PC-3 (cell line): ENCODE measurements at regions not wholly inside any gene's neighbourhood (a gene's known extent, or its start where the extent isn't known, plus 50 kb on each side); places are given as distances from the start of the nearest gene placed in this dataset.

Experiments used
- ATAC-seq: fragments of 200-7000 bp; cut with Tn5 transposase; 2 replicates; pipeline ENCODE4 v1.9.1; 2020; ENCODE audit warnings: mild to moderate bottlenecking, moderate library complexity
- BruUV-seq: library from RNA; stranded (reverse); fragments of 400-500 nt; replicated peaks from 2 replicates; lab custom pipeline; 2021; lab: Mats Ljungman, UMichigan
- CTCF ChIA-PET: fragments of 300-600 bp; sonication (Branson Sonifier 250); formaldehyde crosslinking; loops from one replicate; lab custom pipeline; 2022; ENCODE audit warnings: antibody characterized with exemption; lab: Charles Lee
- POLR2A ChIA-PET: fragments of 300-600 bp; sonication (Branson Sonifier 250); formaldehyde crosslinking; loops from one replicate; lab custom pipeline; 2022; ENCODE audit warnings: antibody characterized with exemption; ENCODE audit not compliant: unreplicated experiment; lab: Charles Lee
- DNase-seq: peaks from one replicate; pipeline ENCODE4 v3.0.0-alpha.2; 2015
- H2AFZ ChIP-seq: fragments of 300-600 bp; sonication (generic); 2 replicates; pipeline ENCODE4 v1.6.0; 2016; ENCODE audit warnings: antibody characterized with exemption, low read length
- H3F3A ChIP-seq: fragments of 300-600 bp; sonication (generic); one replicate; pipeline ENCODE4 v1.6.0; 2017; ENCODE audit warnings: antibody characterized with exemption, low read length, control low read depth, mild to moderate bottlenecking; ENCODE audit not compliant: unreplicated experiment
- H3K27ac ChIP-seq: fragments of 300-600 bp; sonication (generic); 2 replicates; pipeline ENCODE4 v1.5.1; 2016; ENCODE audit warnings: mild to moderate bottlenecking, low read length
- H3K27me3 ChIP-seq: fragments of 300-600 bp; sonication (generic); 2 replicates; pipeline ENCODE4 v1.6.1; 2016; ENCODE audit warnings: low read length, mixed read lengths
- H3K36me3 ChIP-seq: fragments of 300-600 bp; sonication (generic); 2 replicates; pipeline ENCODE4 v1.6.1; 2016; ENCODE audit warnings: low read depth, mixed run types, low read length, mixed read lengths
- H3K4me1 ChIP-seq: fragments of 300-600 bp; sonication (generic); 2 replicates; pipeline ENCODE4 v1.5.1; 2016; ENCODE audit warnings: low read length; ENCODE audit not compliant: insufficient read depth
- H3K4me2 ChIP-seq: fragments of 300-600 bp; sonication (generic); 2 replicates; pipeline ENCODE4 v1.6.0; 2016; ENCODE audit warnings: low read length
- H3K4me3 ChIP-seq: fragments of 300-600 bp; sonication (generic); 2 replicates; pipeline ENCODE4 v1.5.1; 2016; ENCODE audit warnings: mild to moderate bottlenecking, low read length, mixed read lengths
- H3K79me2 ChIP-seq: fragments of 300-600 bp; sonication (generic); 2 replicates; pipeline ENCODE4 v1.6.1; 2017; ENCODE audit warnings: low read length, mixed read lengths
- H3K9ac ChIP-seq: fragments of 300-600 bp; sonication (generic); 2 replicates; pipeline ENCODE4 v1.6.0; 2016; ENCODE audit warnings: mild to moderate bottlenecking, low read length
- H3K9me2 ChIP-seq: fragments of 300-600 bp; sonication (generic); replicated peaks from 2 replicates; pipeline ENCODE4 v1.6.1; 2016; ENCODE audit warnings: mixed run types, low read length, mixed read lengths
- H3K9me3 ChIP-seq: fragments of 300-600 bp; sonication (generic); 2 replicates; pipeline ENCODE4 v1.6.1; 2016; ENCODE audit warnings: low read length, mixed read lengths
- H4K20me1 ChIP-seq: fragments of 300-600 bp; sonication (generic); 2 replicates; pipeline ENCODE4 v1.6.1; 2016; ENCODE audit warnings: low read length, mixed read lengths
- CTCF ChIP-seq: fragments of 300-600 bp; sonication (generic); conservative IDR thresholded peaks from 2 replicates; pipeline ENCODE4 v1.5.1; 2017; ENCODE audit warnings: antibody characterized with exemption, low read depth, mild to moderate bottlenecking, low read length
- EZH2 ChIP-seq: fragments of 300-600 bp; sonication (generic); IDR thresholded peaks from one replicate; pipeline ENCODE4 v1.6.1; 2017; ENCODE audit warnings: antibody characterized with exemption, mild to moderate bottlenecking, low read length; ENCODE audit not compliant: unreplicated experiment
- EZH2phosphoT487 ChIP-seq: fragments of 300-600 bp; sonication (generic); IDR thresholded peaks from 2 replicates; pipeline ENCODE4 v1.6.1; 2018; ENCODE audit warnings: mild to moderate bottlenecking, antibody characterized with exemption, low read length, borderline replicate concordance
- intact Hi-C: fragments of 100-400 bp; cut with micrococcal nuclease; formaldehyde crosslinking; loops from 2 replicates; pipeline ENCODE4 v1.9.0; 2023

GRCh38 chr19:28498404-28498976 is 714.5 kb downstream of the UQCRFS1 start:
- no peaks in the 10 kb centered on the region for H3K9me3 ChIP-seq
- DNase-seq (no peak), ATAC-seq (no peak)
- no TSS peak for BruUV-seq
- no peak overlapping the region for H3K9ac ChIP-seq
- H3K4me1 ChIP-seq, result no peaks in the 10 kb centered on the region
- H3K4me2 ChIP-seq, result no peak overlapping the region
- TF ChIP-seq EZH2 (no peak), EZH2phosphoT487 (no peak), CTCF (no peak)
- H3F3A ChIP-seq, result no peaks in the 10 kb centered on the region
- ChIA-PET POLR2A (no interaction called here), CTCF (no interaction called here)
- H4K20me1 ChIP-seq, result no peaks in the 10 kb centered on the region
- no peaks in the 10 kb centered on the region for H3K27me3 ChIP-seq
- no peaks in the 10 kb centered on the region for H3K9me2 ChIP-seq
- intact Hi-C loops, result no loop called here
- no peak overlapping the region for H3K4me3 ChIP-seq
- H3K79me2 ChIP-seq, result no peaks in the 10 kb centered on the region
- no peak overlapping the region for H3K27ac ChIP-seq
- H2AFZ ChIP-seq, result no peak overlapping the region
- H3K36me3 ChIP-seq, result no peaks in the 10 kb centered on the region

- DNase-seq (no peak), ATAC-seq (no peak)
- Histone ChIP-seq H3K79me2 (no peaks in the 10 kb centered on the region), H4K20me1 (no peaks in the 10 kb centered on the region), H3K4me2 (no peak overlapping the region), H2AFZ (no peak overlapping the region), H3K27ac (no peak overlapping the region), H3K9ac (no peak overlapping the region), H3K4me3 (no peak overlapping the region), H3K27me3 (no peaks in the 10 kb centered on the region), H3K4me1 (no peaks in the 10 kb centered on the region), H3K9me2 (no peaks in the 10 kb centered on the region), H3K36me3 (no peaks in the 10 kb centered on the region), H3F3A (no peaks in the 10 kb centered on the region), H3K9me3 (no peaks in the 10 kb centered on the region)
- no peak for TF ChIP-seq CTCF
- TF ChIP-seq EZH2, result no peak
- TF ChIP-seq EZH2phosphoT487, result no peak
- BruUV-seq, result no TSS peak
- POLR2A ChIA-PET, result no interaction called here
- CTCF ChIA-PET, result no interaction called here
- intact Hi-C loops, result no loop called here
These were observed 715.1 kb downstream of the UQCRFS1 start for GRCh38 chr19:28497887-28498286.

GRCh38 chr19:28497137-28497536 is 715.8 kb downstream of the UQCRFS1 start:
- ChIA-PET CTCF (no interaction called here), POLR2A (no interaction called here)
- no peaks in the 10 kb centered on the region for H3K36me3 ChIP-seq
- ATAC-seq (no peak), DNase-seq (peak; percentile 1)
- no peak overlapping the region for H3K4me3 ChIP-seq
- no peaks in the 10 kb centered on the region for H3K27me3 ChIP-seq
- H3F3A ChIP-seq, result no peaks in the 10 kb centered on the region
- intact Hi-C loops, result no loop called here
- no peaks in the 10 kb centered on the region for H3K9me2 ChIP-seq
- H3K4me2 ChIP-seq, result no peak overlapping the region
- H3K27ac ChIP-seq, result no peak overlapping the region
- H2AFZ ChIP-seq, result no peak overlapping the region
- no peaks in the 10 kb centered on the region for H3K9me3 ChIP-seq
- no peak overlapping the region for H3K9ac ChIP-seq
- H4K20me1 ChIP-seq, result no peaks in the 10 kb centered on the region
- BruUV-seq, result no TSS peak
- H3K79me2 ChIP-seq, result no peaks in the 10 kb centered on the region
- TF ChIP-seq CTCF (no peak), EZH2phosphoT487 (no peak), EZH2 (no peak)
- H3K4me1 ChIP-seq, result no peaks in the 10 kb centered on the region
